ENCODE measurements at regions not wholly inside any gene's neighbourhood (a gene's known extent, or its start where the extent isn't known, plus 50 kb on each side); places are given as distances from the start of the nearest gene placed in this dataset.

DNA sequence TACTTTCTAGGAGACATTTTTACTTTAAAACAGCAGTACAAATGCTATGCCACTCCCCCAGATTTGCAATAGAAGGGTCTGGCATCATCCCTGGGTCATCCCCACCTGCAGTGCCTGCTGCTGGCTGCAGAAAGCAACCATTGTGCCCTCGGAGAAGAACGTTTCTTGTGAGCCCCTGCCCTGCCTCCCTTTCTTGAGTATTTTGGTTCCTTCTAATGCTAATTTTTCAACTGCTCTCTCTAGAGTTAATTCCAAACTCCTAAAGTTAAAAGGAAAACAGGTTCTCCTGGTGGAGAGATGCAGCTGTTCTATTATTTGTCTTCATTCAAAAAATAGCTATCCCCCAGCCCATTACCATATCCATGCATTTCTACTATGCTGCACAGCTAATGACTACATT lies 107.1 kb downstream of the IDS start:
- TF ChIP-seq, protein P1, sequence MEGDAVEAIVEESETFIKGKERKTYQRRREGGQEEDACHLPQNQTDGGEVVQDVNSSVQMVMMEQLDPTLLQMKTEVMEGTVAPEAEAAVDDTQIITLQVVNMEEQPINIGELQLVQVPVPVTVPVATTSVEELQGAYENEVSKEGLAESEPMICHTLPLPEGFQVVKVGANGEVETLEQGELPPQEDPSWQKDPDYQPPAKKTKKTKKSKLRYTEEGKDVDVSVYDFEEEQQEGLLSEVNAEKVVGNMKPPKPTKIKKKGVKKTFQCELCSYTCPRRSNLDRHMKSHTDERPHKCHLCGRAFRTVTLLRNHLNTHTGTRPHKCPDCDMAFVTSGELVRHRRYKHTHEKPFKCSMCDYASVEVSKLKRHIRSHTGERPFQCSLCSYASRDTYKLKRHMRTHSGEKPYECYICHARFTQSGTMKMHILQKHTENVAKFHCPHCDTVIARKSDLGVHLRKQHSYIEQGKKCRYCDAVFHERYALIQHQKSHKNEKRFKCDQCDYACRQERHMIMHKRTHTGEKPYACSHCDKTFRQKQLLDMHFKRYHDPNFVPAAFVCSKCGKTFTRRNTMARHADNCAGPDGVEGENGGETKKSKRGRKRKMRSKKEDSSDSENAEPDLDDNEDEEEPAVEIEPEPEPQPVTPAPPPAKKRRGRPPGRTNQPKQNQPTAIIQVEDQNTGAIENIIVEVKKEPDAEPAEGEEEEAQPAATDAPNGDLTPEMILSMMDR (IDR thresholded peaks at IDR 0.05; ENCODE audit: low read depth, low read length, poor library complexity, severe bottlenecking) = no peak
- TF ChIP-seq EZH2phosphoT487 (IDR thresholded peaks at IDR 0.05; ENCODE audit: borderline replicate concordance, low read length) = no peak

All from DOHH2 (cell line).